Peyer's patch (tissue), 4 donors: ENCODE measurements at regions not wholly inside any gene's neighbourhood (a gene's known extent, or its start where the extent isn't known, plus 50 kb on each side); places are given as distances from the start of the nearest gene placed in this dataset.

Experiments used
- POLR2A ChIP-seq, 2 donors: fragments of 450-650 bp; IDR thresholded peaks; one replicate each; pipeline ENCODE4 v1.5.1; 2017; ENCODE audit warnings: antibody characterized with exemption in 2 of 2, mild to moderate bottlenecking in 2 of 2, moderate library complexity in 2 of 2
- TF ChIP-seq, protein P1 (sequence below), 6 experiments: fragments of 450-650 bp in 4 of 6; fragments of 200-600 bp in 2 of 6; sonication (generic) in 1 of 6; IDR thresholded peaks; one replicate each; pipeline ENCODE4 v1.5.1; 2017 to 2019; ENCODE audit warnings: antibody characterized with exemption in 6 of 6, mild to moderate bottlenecking in 3 of 6, moderate library complexity in 1 of 6

DNA sequence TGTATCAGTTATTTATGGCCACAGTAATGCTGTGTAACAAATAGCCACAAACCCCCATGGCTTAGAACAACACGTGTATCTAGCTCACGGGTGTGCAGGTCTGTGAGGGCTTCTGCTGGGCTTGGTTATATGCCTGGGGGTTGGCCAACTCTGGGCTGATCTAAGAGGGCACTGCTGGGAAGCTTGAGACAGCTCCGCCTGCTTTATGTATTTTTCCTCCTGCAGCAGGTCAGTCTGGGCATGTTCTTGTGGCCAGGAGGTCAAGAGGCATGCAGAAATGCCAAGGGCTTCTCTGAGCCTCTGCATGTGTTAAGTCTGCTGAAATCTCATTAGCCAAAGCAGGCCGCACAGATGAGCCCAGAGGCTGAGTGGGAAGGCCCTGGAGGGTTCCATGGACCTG, 105.8 kb downstream of the ZNF664 start:
- TF ChIP-seq, protein P1, sequence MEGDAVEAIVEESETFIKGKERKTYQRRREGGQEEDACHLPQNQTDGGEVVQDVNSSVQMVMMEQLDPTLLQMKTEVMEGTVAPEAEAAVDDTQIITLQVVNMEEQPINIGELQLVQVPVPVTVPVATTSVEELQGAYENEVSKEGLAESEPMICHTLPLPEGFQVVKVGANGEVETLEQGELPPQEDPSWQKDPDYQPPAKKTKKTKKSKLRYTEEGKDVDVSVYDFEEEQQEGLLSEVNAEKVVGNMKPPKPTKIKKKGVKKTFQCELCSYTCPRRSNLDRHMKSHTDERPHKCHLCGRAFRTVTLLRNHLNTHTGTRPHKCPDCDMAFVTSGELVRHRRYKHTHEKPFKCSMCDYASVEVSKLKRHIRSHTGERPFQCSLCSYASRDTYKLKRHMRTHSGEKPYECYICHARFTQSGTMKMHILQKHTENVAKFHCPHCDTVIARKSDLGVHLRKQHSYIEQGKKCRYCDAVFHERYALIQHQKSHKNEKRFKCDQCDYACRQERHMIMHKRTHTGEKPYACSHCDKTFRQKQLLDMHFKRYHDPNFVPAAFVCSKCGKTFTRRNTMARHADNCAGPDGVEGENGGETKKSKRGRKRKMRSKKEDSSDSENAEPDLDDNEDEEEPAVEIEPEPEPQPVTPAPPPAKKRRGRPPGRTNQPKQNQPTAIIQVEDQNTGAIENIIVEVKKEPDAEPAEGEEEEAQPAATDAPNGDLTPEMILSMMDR (IDR thresholded peaks at IDR 0.05), result no peak
- TF ChIP-seq POLR2A (IDR thresholded peaks at IDR 0.05), result no peak
